ENCODE measurements at regions not wholly inside any gene's neighbourhood (a gene's known extent, or its start where the extent isn't known, plus 50 kb on each side); places are given as distances from the start of the nearest gene placed in this dataset.

- 88% methylated on average over 10 of the region's 10 CpGs for WGBS
- no peak overlapping the region for H3K4me3 ChIP-seq
- no peak overlapping the region for H3K27ac ChIP-seq
- H3K4me1 ChIP-seq (replicated peaks) = no peaks in the 10 kb centered on the region
- TF ChIP-seq POLR2AphosphoS5 (IDR thresholded peaks at IDR 0.05) = no peak
- no peak for TF ChIP-seq CTCF (IDR thresholded peaks at IDR 0.05)
- TF ChIP-seq POLR2A (IDR thresholded peaks at IDR 0.05) = no peak
- no peak for DNase-seq (ENCODE audit: low spot score)
- intact Hi-C loops (cut with DNase I) = no loop called here
- H3K27me3 ChIP-seq (replicated peaks; ENCODE audit: insufficient read depth) = no peaks in the 10 kb centered on the region
- H3K36me3 ChIP-seq = no peaks in the 10 kb centered on the region
- no peaks in the 10 kb centered on the region for H3K9me3 ChIP-seq
These were observed 215.2 kb upstream of the PPP2R2D start for GRCh38 chr10:131685576-131685975.

- Histone ChIP-seq H3K4me1 (replicated peaks) (no peaks in the 10 kb centered on the region), H3K36me3 (no peaks in the 10 kb centered on the region), H3K27me3 (replicated peaks; ENCODE audit: insufficient read depth) (peaks cover 5% of the 10 kb centered on the region), H3K27ac (no peak overlapping the region), H3K4me3 (no peak overlapping the region), H3K9me3 (no peaks in the 10 kb centered on the region)
- no peak for DNase-seq (ENCODE audit: low spot score)
- 34% methylated on average over 17 of the region's 17 CpGs for WGBS
- TF ChIP-seq CTCF (IDR thresholded peaks at IDR 0.05) (no peak), POLR2A (IDR thresholded peaks at IDR 0.05) (no peak), POLR2AphosphoS5 (IDR thresholded peaks at IDR 0.05) (no peak)
- intact Hi-C loops (cut with DNase I) = no loop called here
These were observed 213.9 kb upstream of the PPP2R2D start for GRCh38 chr10:131686781-131687420.

GRCh38 chr10:131688304-131688703 is 212.5 kb upstream of the PPP2R2D start:
- Histone ChIP-seq H3K9me3 (no peaks in the 10 kb centered on the region), H3K27me3 (replicated peaks; ENCODE audit: insufficient read depth) (peaks cover 10% of the 10 kb centered on the region), H3K4me1 (replicated peaks) (no peaks in the 10 kb centered on the region), H3K27ac (no peak overlapping the region), H3K4me3 (no peak overlapping the region), H3K36me3 (no peaks in the 10 kb centered on the region)
- TF ChIP-seq POLR2AphosphoS5 (IDR thresholded peaks at IDR 0.05) = no peak
- no peak for TF ChIP-seq POLR2A (IDR thresholded peaks at IDR 0.05)
- no peak for DNase-seq (ENCODE audit: low spot score)
- WGBS = 95% methylated on average over 1 of the region's 1 CpG
- intact Hi-C loops (cut with DNase I) = no loop called here

GRCh38 chr10:131689016-131689415 is 211.8 kb upstream of the PPP2R2D start:
- DNase-seq (ENCODE audit: low spot score) = no peak

GRCh38 chr10:131689486-131689885 is 211.3 kb upstream of the PPP2R2D start:
- no peak overlapping the region for H3K27ac ChIP-seq
- no peaks in the 10 kb centered on the region for H3K4me1 ChIP-seq (replicated peaks)
- no peaks in the 10 kb centered on the region for H3K9me3 ChIP-seq
- TF ChIP-seq POLR2A (IDR thresholded peaks at IDR 0.05) (no peak), POLR2AphosphoS5 (IDR thresholded peaks at IDR 0.05) (no peak), CTCF (IDR thresholded peaks at IDR 0.05) (no peak)
- no peaks in the 10 kb centered on the region for H3K36me3 ChIP-seq
- DNase-seq (ENCODE audit: low spot score) = no peak
- 90% methylated on average over 20 of the region's 20 CpGs for WGBS
- H3K4me3 ChIP-seq = no peak overlapping the region
- H3K27me3 ChIP-seq (replicated peaks; ENCODE audit: insufficient read depth) = peaks cover 10% of the 10 kb centered on the region
- intact Hi-C loops (cut with DNase I) = no loop called here

More at GRCh38 chr10:131689016-131689415, 211.8 kb upstream of the PPP2R2D start:
- H3K4me3 ChIP-seq = no peak overlapping the region
- intact Hi-C loops (cut with DNase I) = no loop called here
- TF ChIP-seq POLR2AphosphoS5 (IDR thresholded peaks at IDR 0.05) (no peak), CTCF (IDR thresholded peaks at IDR 0.05) (no peak), POLR2A (IDR thresholded peaks at IDR 0.05) (no peak)
- H3K27ac ChIP-seq = no peak overlapping the region
- H3K27me3 ChIP-seq (replicated peaks; ENCODE audit: insufficient read depth) = peaks cover 10% of the 10 kb centered on the region
- H3K9me3 ChIP-seq = no peaks in the 10 kb centered on the region
- H3K36me3 ChIP-seq = no peaks in the 10 kb centered on the region
- H3K4me1 ChIP-seq (replicated peaks) = no peaks in the 10 kb centered on the region
- 59% methylated on average over 14 of the region's 14 CpGs for WGBS
